Neuronal stem cell (in vitro differentiated cells): ENCODE measurements at regions not wholly inside any gene's neighbourhood (a gene's known extent, or its start where the extent isn't known, plus 50 kb on each side); places are given as distances from the start of the nearest gene placed in this dataset.

ENCODE experiments used
- DNase-seq: peaks from one replicate; pipeline ENCODE4 v3.0.0-alpha.2; 2013; ENCODE audit warnings: low spot score
- H2AFZ ChIP-seq: one replicate; pipeline ENCODE4 v1.6.1; 2013; ENCODE audit warnings: mild to moderate bottlenecking, low read length, inconsistent platforms
- H2AK5ac ChIP-seq: 2 replicates; pipeline ENCODE4 v1.6.1; 2013; ENCODE audit warnings: low read depth, mild to moderate bottlenecking, inconsistent platforms, low read length, moderate library complexity, mixed read lengths
- H2BK120ac ChIP-seq: 2 replicates; pipeline ENCODE4 v1.6.1; 2013; ENCODE audit warnings: low read depth, mild to moderate bottlenecking, inconsistent platforms, low read length, moderate library complexity, mixed read lengths
- H2BK12ac ChIP-seq: one replicate; pipeline ENCODE4 v1.6.1; 2013; ENCODE audit warnings: low read length, inconsistent platforms
- H2BK15ac ChIP-seq: 2 replicates; pipeline ENCODE4 v1.6.1; 2013; ENCODE audit warnings: mild to moderate bottlenecking, low read length, inconsistent platforms, mixed read lengths
- H2BK5ac ChIP-seq: one replicate; pipeline ENCODE4 v1.6.1; 2013; ENCODE audit warnings: inconsistent platforms, mild to moderate bottlenecking, low read length, moderate library complexity
- H3K14ac ChIP-seq: one replicate; pipeline ENCODE4 v1.6.1; 2013; ENCODE audit warnings: low read length, inconsistent platforms
- H3K18ac ChIP-seq: 2 replicates; pipeline ENCODE4 v1.6.1; 2013; ENCODE audit warnings: low read length, inconsistent platforms
- H3K23ac ChIP-seq: 2 replicates; pipeline ENCODE4 v1.6.1; 2013; ENCODE audit warnings: low read depth, mild to moderate bottlenecking, mixed read lengths, low read length, inconsistent platforms; ENCODE audit not compliant: poor library complexity
- H3K27ac ChIP-seq: replicated peaks from 3 replicates; pipeline ENCODE4 v1.5.1; 2013; ENCODE audit warnings: low read length, inconsistent platforms
- H3K27me3 ChIP-seq, 3 experiments: 2 replicates each; pipeline ENCODE4 v1.6.1; 2013; ENCODE audit warnings: low read length in 3 of 3, mild to moderate bottlenecking in 2 of 3, inconsistent platforms in 1 of 3, low read depth in 1 of 3, mixed read lengths in 1 of 3, moderate library complexity in 1 of 3; ENCODE audit not compliant: control insufficient read depth in 3 of 3, insufficient read depth in 3 of 3
- H3K36me3 ChIP-seq, 2 donors: replicated peaks in 1 of 2; 2 replicates each; pipeline ENCODE4 v1.6.1; 2013; ENCODE audit warnings: low read length in 2 of 2; ENCODE audit not compliant: control insufficient read depth in 2 of 2, insufficient read depth in 2 of 2
- H3K4ac ChIP-seq: 2 replicates; pipeline ENCODE4 v1.6.1; 2013; ENCODE audit warnings: inconsistent platforms, mild to moderate bottlenecking, low read length, moderate library complexity
- H3K4me1 ChIP-seq, 2 donors: 1 replicate in 1 of 2; 2 replicates in 1 of 2; pipeline ENCODE4 v1.6.1; 2013; ENCODE audit warnings: low read length in 2 of 2, low read depth in 1 of 2; ENCODE audit not compliant: control insufficient read depth in 2 of 2, insufficient read depth in 1 of 2
- H3K4me2 ChIP-seq: one replicate; pipeline ENCODE4 v1.6.1; 2013; ENCODE audit warnings: mild to moderate bottlenecking, low read length, inconsistent platforms; ENCODE audit not compliant: insufficient read depth, poor library complexity, severe bottlenecking
- H3K4me3 ChIP-seq, 2 donors: 2 replicates each; pipeline ENCODE4 v1.5.1; 2013; ENCODE audit warnings: low read length in 2 of 2, mild to moderate bottlenecking in 2 of 2, inconsistent platforms in 1 of 2, moderate library complexity in 1 of 2
- H3K79me1 ChIP-seq: one replicate; pipeline ENCODE4 v1.6.1; 2013; ENCODE audit warnings: low read depth, mild to moderate bottlenecking, inconsistent platforms, low read length, moderate library complexity
- H3K9ac ChIP-seq: one replicate; pipeline ENCODE4 v1.6.1; 2013; ENCODE audit warnings: mild to moderate bottlenecking, low read depth, low read length, inconsistent platforms; ENCODE audit not compliant: poor library complexity
- H3K9me3 ChIP-seq, 2 donors: replicated peaks in 1 of 2; 2 replicates each; pipeline versions ENCODE3 to v1.6.1; 2013; ENCODE audit warnings: low read length in 2 of 2, mild to moderate bottlenecking in 2 of 2, inconsistent platforms in 1 of 2, low read depth in 1 of 2, mixed read lengths in 1 of 2, moderate library complexity in 1 of 2; ENCODE audit not compliant: control insufficient read depth in 2 of 2, insufficient read depth in 1 of 2
- H4K8ac ChIP-seq: one replicate; pipeline ENCODE4 v1.6.1; 2013; ENCODE audit warnings: low read depth, mild to moderate bottlenecking, inconsistent platforms, low read length, moderate library complexity
- H4K91ac ChIP-seq: one replicate; pipeline ENCODE4 v1.6.1; 2013; ENCODE audit warnings: low read length, low read depth, mild to moderate bottlenecking, inconsistent platforms; ENCODE audit not compliant: poor library complexity
- WGBS, 2 donors: extraction: QIAGEN DNeasy Blood & Tissue Kit; methylation state at CpG; one replicate each; pipeline ENCODE4 v1.1.7; 2013; ENCODE audit warnings: missing lambda C conversion rate in 2 of 2, mixed read lengths in 1 of 2; ENCODE audit not compliant: insufficient read length in 2 of 2, insufficient replicate concordance in 1 of 2; ENCODE audit errors: extremely low coverage in 2 of 2; 5-methylcytosine and 5-hydroxymethylcytosine counted together

DNA sequence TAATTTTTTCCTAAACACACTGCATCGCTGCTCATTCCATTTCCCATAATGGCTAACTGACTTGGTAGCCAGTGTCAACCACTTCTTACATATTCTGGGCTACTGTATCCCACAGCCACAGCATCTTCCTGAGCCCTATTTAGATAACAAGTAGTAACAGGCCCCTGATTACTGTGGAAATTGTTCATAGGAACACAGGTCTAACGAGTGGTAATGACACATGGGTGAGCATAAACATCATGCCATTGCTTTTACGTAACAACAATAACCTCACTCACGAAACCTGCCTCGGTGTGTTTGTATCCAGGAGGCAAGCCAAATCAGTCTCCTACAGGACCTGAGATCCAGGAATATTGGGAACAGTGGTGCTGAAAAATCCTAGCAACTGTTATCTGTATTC, 438.6 kb downstream of the KLF5 start:
- no peak overlapping the region for H2BK5ac ChIP-seq
- no peaks in the 10 kb centered on the region for H3K79me1 ChIP-seq
- no peaks in the 10 kb centered on the region for H3K27me3 ChIP-seq
- H3K23ac ChIP-seq, result no peak overlapping the region
- H3K14ac ChIP-seq, result no peak overlapping the region
- H3K4me3 ChIP-seq, result no peak overlapping the region
- no peak for DNase-seq
- H3K36me3 ChIP-seq, result no peaks in the 10 kb centered on the region
- H2AFZ ChIP-seq, result no peak overlapping the region
- H2BK15ac ChIP-seq, result no peak overlapping the region
- no peaks in the 10 kb centered on the region for H3K9me3 ChIP-seq
- no CpG with 5 or more reads among the region's 5 CpGs for WGBS, 2 donors
- H3K18ac ChIP-seq, result no peak overlapping the region
- H3K27ac ChIP-seq, result no peak overlapping the region
- H3K9ac ChIP-seq, result no peak overlapping the region
- no peak overlapping the region for H2BK120ac ChIP-seq
- H4K8ac ChIP-seq, result no peak overlapping the region
- no peak overlapping the region for H2AK5ac ChIP-seq
- H3K4me1 ChIP-seq, result no peaks in the 10 kb centered on the region
- no peak overlapping the region for H3K4ac ChIP-seq
- no peak overlapping the region for H2BK12ac ChIP-seq
- H3K4me2 ChIP-seq, result no peak overlapping the region
- no peak overlapping the region for H4K91ac ChIP-seq

DNA sequence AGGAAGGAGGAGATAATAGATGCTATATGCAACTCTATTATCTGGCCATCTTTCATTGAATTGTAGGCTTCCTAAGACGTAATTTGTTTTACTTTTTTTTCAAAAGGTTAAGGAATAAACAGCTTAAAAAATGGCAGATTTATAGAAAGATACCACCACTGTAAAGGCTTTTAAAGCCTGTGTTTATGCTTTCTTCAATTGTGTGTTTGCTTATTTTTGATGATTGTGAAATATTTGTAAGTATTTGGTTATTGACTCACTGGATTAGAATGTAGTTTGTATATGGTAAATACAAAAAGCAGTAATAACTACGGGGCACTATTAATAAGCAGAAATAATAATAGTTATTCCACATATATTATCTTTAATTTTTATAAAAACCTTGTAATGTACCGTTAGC, 437.9 kb downstream of the KLF5 start:
- Histone ChIP-seq H4K91ac (no peak overlapping the region), H4K8ac (no peak overlapping the region), H3K4me3 (no peak overlapping the region), H2BK5ac (no peak overlapping the region), H2AK5ac (no peak overlapping the region), H2BK15ac (no peak overlapping the region), H3K4ac (no peak overlapping the region), H3K14ac (no peak overlapping the region), H2AFZ (no peak overlapping the region), H3K27me3 (no peaks in the 10 kb centered on the region), H3K36me3 (no peaks in the 10 kb centered on the region), H3K23ac (no peak overlapping the region), H3K4me1 (no peaks in the 10 kb centered on the region), H3K9ac (no peak overlapping the region), H3K79me1 (no peaks in the 10 kb centered on the region), H3K18ac (no peak overlapping the region), H3K9me3 (no peaks in the 10 kb centered on the region), H2BK120ac (no peak overlapping the region), H3K27ac (no peak overlapping the region), H2BK12ac (no peak overlapping the region), H3K4me2 (no peak overlapping the region)
- WGBS, 2 donors, result no CpG with 5 or more reads among the region's 3 CpGs
- no peak for DNase-seq

- Histone ChIP-seq H3K4me2 (no peak overlapping the region), H2BK5ac (no peak overlapping the region), H3K23ac (no peak overlapping the region), H3K4ac (no peak overlapping the region), H3K27ac (no peak overlapping the region), H3K14ac (no peak overlapping the region), H4K91ac (no peak overlapping the region), H3K27me3 (no peaks in the 10 kb centered on the region), H4K8ac (no peak overlapping the region), H2AK5ac (no peak overlapping the region), H3K9me3 (no peaks in the 10 kb centered on the region), H3K79me1 (no peaks in the 10 kb centered on the region), H2BK12ac (no peak overlapping the region), H3K36me3 (no peaks in the 10 kb centered on the region), H3K4me1 (no peaks in the 10 kb centered on the region), H3K9ac (no peak overlapping the region), H2BK120ac (no peak overlapping the region), H2BK15ac (no peak overlapping the region), H3K18ac (no peak overlapping the region), H3K4me3 (no peak overlapping the region), H2AFZ (no peak overlapping the region)
- WGBS, 2 donors, result no CpG with 5 or more reads among the region's 1 CpG
- DNase-seq, result no peak
Measured at GRCh38 chr13:73492811-73493210, 434.0 kb downstream of the KLF5 start.

DNA sequence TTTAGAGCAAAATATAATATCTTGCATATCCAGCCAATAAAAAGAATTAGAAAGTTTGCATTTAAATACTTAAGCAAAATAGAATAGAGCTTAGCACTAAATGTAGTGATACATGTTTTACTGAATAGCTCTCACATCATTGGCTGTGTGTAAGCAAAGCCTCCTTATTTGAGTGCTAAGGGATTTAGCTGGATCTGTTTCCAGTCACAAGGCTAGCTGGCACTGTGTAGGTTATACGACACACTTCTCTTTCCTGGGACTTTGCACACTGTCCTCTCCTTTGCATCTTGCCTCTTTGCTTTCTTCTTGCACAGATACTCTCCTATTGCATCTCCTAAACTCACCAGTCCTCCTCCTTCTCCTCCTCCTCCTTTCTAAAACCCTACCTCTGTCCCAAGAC, 423.8 kb downstream of the KLF5 start:
- H3K27ac ChIP-seq, result no peak overlapping the region
- H3K27me3 ChIP-seq, result no peaks in the 10 kb centered on the region
- H3K9me3 ChIP-seq, result no peaks in the 10 kb centered on the region
- H3K18ac ChIP-seq, result no peak overlapping the region
- no peak overlapping the region for H3K4ac ChIP-seq
- H3K4me3 ChIP-seq, result no peak overlapping the region
- H3K4me1 ChIP-seq, result peaks cover 0 to 2% of the 10 kb centered on the region in 2 donors
- WGBS, 2 donors, result no CpG with 5 or more reads among the region's 1 CpG
- no peak overlapping the region for H3K9ac ChIP-seq
- no peaks in the 10 kb centered on the region for H3K36me3 ChIP-seq
- no peak for DNase-seq
- no peak overlapping the region for H4K8ac ChIP-seq
- H2AFZ ChIP-seq, result no peak overlapping the region
- H3K23ac ChIP-seq, result no peak overlapping the region
- no peak overlapping the region for H4K91ac ChIP-seq
- H2AK5ac ChIP-seq, result no peak overlapping the region
- no peak overlapping the region for H3K4me2 ChIP-seq
- no peak overlapping the region for H3K14ac ChIP-seq
- H3K79me1 ChIP-seq, result no peaks in the 10 kb centered on the region
- H2BK12ac ChIP-seq, result no peak overlapping the region
- H2BK15ac ChIP-seq, result no peak overlapping the region
- no peak overlapping the region for H2BK120ac ChIP-seq
- H2BK5ac ChIP-seq, result no peak overlapping the region
